ENCODE measurements at regions not wholly inside any gene's neighbourhood (a gene's known extent, or its start where the extent isn't known, plus 50 kb on each side); places are given as distances from the start of the nearest gene placed in this dataset.

- H3K4me3 Mint-ChIP-seq, result no peak overlapping the region
- 60% methylated on average over 1 of the region's 4 CpGs for WGBS (ENCODE audit: insufficient coverage)
- CTCF ChIA-PET, result no interaction called here
Observed at GRCh38 chr14:26097852-26098251, 500.0 kb downstream of the NOVA1 start.

DNA sequence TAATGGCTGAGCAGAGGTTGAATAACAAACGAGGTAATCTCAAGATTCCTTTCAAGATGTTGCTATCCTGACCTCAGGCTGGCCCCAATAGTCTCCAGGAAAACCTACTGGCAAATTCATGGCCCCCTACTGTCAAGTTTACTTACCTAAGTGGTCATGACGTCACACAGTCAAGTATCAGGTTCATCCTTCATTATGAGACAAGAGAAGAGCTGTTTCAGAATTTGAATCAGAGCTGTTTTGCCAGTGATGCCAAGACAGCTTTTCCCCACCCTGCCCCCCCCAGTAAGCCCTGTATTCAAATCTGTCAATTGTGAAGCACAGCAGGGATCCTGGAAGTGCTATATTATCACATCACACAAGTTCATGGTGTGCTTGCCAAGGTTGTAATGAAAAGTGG is 509.6 kb downstream of the NOVA1 start:
- 0% methylated on average over 1 of the region's 2 CpGs for WGBS (ENCODE audit: insufficient coverage)
- DNase-seq (no peak), ATAC-seq (replicated peaks in 1 of 4) (no peak)
- no peaks in the 10 kb centered on the region for H3K27me3 ChIP-seq (replicated peaks in 1 of 2; ENCODE audit: control insufficient read depth in 2 of 2, extremely low read depth in 1 of 2, insufficient read depth in 2 of 2, low read length in 1 of 2)
- H3K9me3 ChIP-seq, result no peaks in the 10 kb centered on the region
- H3K27me3 Mint-ChIP-seq, result no peaks in the 10 kb centered on the region
- ChIA-PET POLR2A (no interaction called here), CTCF (no interaction called here)
- no peaks in the 10 kb centered on the region for H3K4me1 ChIP-seq (ENCODE audit: control insufficient read depth in 1 of 2, extremely low read depth in 1 of 2, insufficient read depth in 2 of 2, low read length in 2 of 2)
- H3K36me3 ChIP-seq (ENCODE audit: control insufficient read depth in 2 of 2, extremely low read depth in 1 of 2, insufficient read depth in 1 of 2, low read length in 1 of 2), result no peaks in the 10 kb centered on the region
- H3K4me3 ChIP-seq (ENCODE audit: control insufficient read depth in 1 of 2, extremely low read depth in 1 of 2, low read length in 1 of 2), result no peak overlapping the region
- no peaks in the 10 kb centered on the region for H3K36me3 Mint-ChIP-seq
- H3K4me1 Mint-ChIP-seq, result no peaks in the 10 kb centered on the region
- no peak overlapping the region for H3K4me3 Mint-ChIP-seq
- no peak overlapping the region for H3K27ac ChIP-seq (ENCODE audit: low read length)
- peaks cover 9 to 30% (median 23%) of the 10 kb centered on the region in 3 donors for H3K9me3 Mint-ChIP-seq
- no peak overlapping the region for H3K27ac Mint-ChIP-seq

More at GRCh38 chr14:26097852-26098251, 500.0 kb downstream of the NOVA1 start:
- no peak overlapping the region for H3K4me3 ChIP-seq (ENCODE audit: control insufficient read depth in 1 of 2, extremely low read depth in 1 of 2, low read length in 1 of 2)
- DNase-seq, result no peak
- no peak for ATAC-seq (replicated peaks in 1 of 4)
- Mint-ChIP-seq H3K27ac (no peak overlapping the region), H3K36me3 (no peaks in the 10 kb centered on the region), H3K9me3 (peaks cover 13 to 33% (median 18%) of the 10 kb centered on the region in 3 donors), H3K4me1 (no peaks in the 10 kb centered on the region), H3K27me3 (no peaks in the 10 kb centered on the region)
- H3K4me1 ChIP-seq (ENCODE audit: control insufficient read depth in 1 of 2, extremely low read depth in 1 of 2, insufficient read depth in 2 of 2, low read length in 2 of 2), result no peaks in the 10 kb centered on the region
- no peak overlapping the region for H3K27ac ChIP-seq (ENCODE audit: low read length)
- H3K27me3 ChIP-seq (replicated peaks in 1 of 2; ENCODE audit: control insufficient read depth in 2 of 2, extremely low read depth in 1 of 2, insufficient read depth in 2 of 2, low read length in 1 of 2), result no peaks in the 10 kb centered on the region
- no peaks in the 10 kb centered on the region for H3K9me3 ChIP-seq
- POLR2A ChIA-PET, result no interaction called here
- H3K36me3 ChIP-seq (ENCODE audit: control insufficient read depth in 2 of 2, extremely low read depth in 1 of 2, insufficient read depth in 1 of 2, low read length in 1 of 2), result no peaks in the 10 kb centered on the region

- H3K27ac ChIP-seq (ENCODE audit: low read length), result no peak overlapping the region
- H3K9me3 ChIP-seq, result no peaks in the 10 kb centered on the region
- no peaks in the 10 kb centered on the region for H3K36me3 ChIP-seq (ENCODE audit: control insufficient read depth in 2 of 2, extremely low read depth in 1 of 2, insufficient read depth in 1 of 2, low read length in 1 of 2)
- ATAC-seq (replicated peaks in 1 of 4), result no peak
- CTCF ChIA-PET, result no interaction called here
- peaks cover 20 to 29% (median 20%) of the 10 kb centered on the region in 3 donors for H3K9me3 Mint-ChIP-seq
- WGBS (ENCODE audit: insufficient coverage), result 74% methylated on average over 5 of the region's 10 CpGs
- no peaks in the 10 kb centered on the region for H3K27me3 ChIP-seq (replicated peaks in 1 of 2; ENCODE audit: control insufficient read depth in 2 of 2, extremely low read depth in 1 of 2, insufficient read depth in 2 of 2, low read length in 1 of 2)
- H3K4me3 Mint-ChIP-seq, result no peak overlapping the region
- no peaks in the 10 kb centered on the region for H3K4me1 Mint-ChIP-seq
- H3K4me3 ChIP-seq (ENCODE audit: control insufficient read depth in 1 of 2, extremely low read depth in 1 of 2, low read length in 1 of 2), result no peak overlapping the region
- DNase-seq, result no peak
- no peaks in the 10 kb centered on the region for H3K27me3 Mint-ChIP-seq
- no peak overlapping the region for H3K27ac Mint-ChIP-seq
- no peaks in the 10 kb centered on the region for H3K36me3 Mint-ChIP-seq
- POLR2A ChIA-PET, result no interaction called here
- no peaks in the 10 kb centered on the region for H3K4me1 ChIP-seq (ENCODE audit: control insufficient read depth in 1 of 2, extremely low read depth in 1 of 2, insufficient read depth in 2 of 2, low read length in 2 of 2)
Observed at GRCh38 chr14:26081043-26081442, 516.8 kb downstream of the NOVA1 start.

DNA sequence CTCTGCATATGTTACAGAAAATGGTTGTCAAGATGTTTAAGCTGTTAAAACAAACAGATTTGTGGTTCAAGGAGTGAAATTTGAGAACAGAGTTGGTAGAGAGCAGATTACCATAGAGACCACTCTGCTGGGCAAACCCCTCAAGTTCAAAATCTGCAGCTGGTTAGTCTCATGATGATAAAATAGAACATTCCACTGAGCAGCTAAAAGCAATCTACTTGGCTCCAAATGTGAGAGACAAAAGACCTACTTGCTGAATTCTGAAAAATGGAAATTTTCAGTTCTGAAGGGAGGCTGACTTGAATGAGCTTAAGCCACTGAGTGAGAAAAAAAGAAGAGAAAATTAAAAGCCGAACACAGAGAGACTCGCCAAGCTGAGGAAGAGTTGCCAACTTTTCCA is 519.3 kb downstream of the NOVA1 start:
- no peaks in the 10 kb centered on the region for H3K36me3 ChIP-seq (ENCODE audit: control insufficient read depth in 2 of 2, extremely low read depth in 1 of 2, insufficient read depth in 1 of 2, low read length in 1 of 2)
- DNase-seq, result no peak
- CTCF ChIA-PET, result no interaction called here
- no peak overlapping the region for H3K27ac Mint-ChIP-seq
- no peaks in the 10 kb centered on the region for H3K27me3 ChIP-seq (replicated peaks in 1 of 2; ENCODE audit: control insufficient read depth in 2 of 2, extremely low read depth in 1 of 2, insufficient read depth in 2 of 2, low read length in 1 of 2)
- H3K36me3 Mint-ChIP-seq, result no peaks in the 10 kb centered on the region
- H3K4me3 ChIP-seq (ENCODE audit: control insufficient read depth in 1 of 2, extremely low read depth in 1 of 2, low read length in 1 of 2), result no peak overlapping the region
- no peak overlapping the region for H3K27ac ChIP-seq (ENCODE audit: low read length)
- peaks cover 15 to 32% (median 16%) of the 10 kb centered on the region in 3 donors for H3K9me3 Mint-ChIP-seq
- no peaks in the 10 kb centered on the region for H3K4me1 Mint-ChIP-seq
- ATAC-seq (replicated peaks in 1 of 4), result no peak
- no CpG with 5 or more reads among the region's 2 CpGs for WGBS (ENCODE audit: insufficient coverage)
- no peaks in the 10 kb centered on the region for H3K27me3 Mint-ChIP-seq
- H3K4me1 ChIP-seq (ENCODE audit: control insufficient read depth in 1 of 2, extremely low read depth in 1 of 2, insufficient read depth in 2 of 2, low read length in 2 of 2), result no peaks in the 10 kb centered on the region
- no peak overlapping the region for H3K4me3 Mint-ChIP-seq
- POLR2A ChIA-PET, result no interaction called here
- H3K9me3 ChIP-seq, result no peaks in the 10 kb centered on the region

DNA sequence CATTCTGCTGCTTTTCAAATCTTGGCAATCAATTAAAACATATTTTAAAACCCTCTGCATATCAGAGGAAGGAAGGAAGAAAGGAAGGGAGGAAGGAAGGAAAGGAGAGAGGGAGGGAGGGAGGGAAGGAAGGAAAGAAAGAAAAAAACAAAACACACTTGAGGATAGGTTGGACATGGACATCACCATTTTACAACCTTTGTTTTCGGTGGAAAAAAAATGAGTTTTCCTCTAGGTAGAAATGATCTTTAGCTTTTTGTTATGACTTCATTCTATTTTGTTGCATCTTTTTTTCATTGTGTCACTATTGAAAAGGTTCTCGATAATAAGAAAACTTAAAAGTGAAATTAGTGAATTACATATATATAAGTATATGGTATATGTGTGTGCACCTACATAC is 522.9 kb downstream of the NOVA1 start:
- H3K36me3 ChIP-seq (ENCODE audit: control insufficient read depth in 2 of 2, extremely low read depth in 1 of 2, insufficient read depth in 1 of 2, low read length in 1 of 2), result no peaks in the 10 kb centered on the region
- no CpG with 5 or more reads among the region's 2 CpGs for whole genome bisulfite sequencing (ENCODE audit: insufficient coverage)
- H3K27ac Mint-ChIP-seq, result no peak overlapping the region
- H3K9me3 Mint-ChIP-seq, result peaks cover 4 to 22% (median 10%) of the 10 kb centered on the region in 3 donors
- no peaks in the 10 kb centered on the region for H3K9me3 ChIP-seq
- ChIA-PET CTCF (no interaction called here), POLR2A (no interaction called here)
- H3K27me3 Mint-ChIP-seq, result no peaks in the 10 kb centered on the region
- H3K4me3 Mint-ChIP-seq, result no peak overlapping the region
- no peak for DNase-seq
- H3K27me3 ChIP-seq (replicated peaks in 1 of 2; ENCODE audit: control insufficient read depth in 2 of 2, extremely low read depth in 1 of 2, insufficient read depth in 2 of 2, low read length in 1 of 2), result no peaks in the 10 kb centered on the region
- H3K4me1 ChIP-seq (ENCODE audit: control insufficient read depth in 1 of 2, extremely low read depth in 1 of 2, insufficient read depth in 2 of 2, low read length in 2 of 2), result no peaks in the 10 kb centered on the region
- H3K4me1 Mint-ChIP-seq, result no peaks in the 10 kb centered on the region
- no peak overlapping the region for H3K4me3 ChIP-seq (ENCODE audit: control insufficient read depth in 1 of 2, extremely low read depth in 1 of 2, low read length in 1 of 2)
- H3K36me3 Mint-ChIP-seq, result no peaks in the 10 kb centered on the region
- no peak overlapping the region for H3K27ac ChIP-seq (ENCODE audit: low read length)
- no peak for ATAC-seq (replicated peaks in 1 of 4)

DNA sequence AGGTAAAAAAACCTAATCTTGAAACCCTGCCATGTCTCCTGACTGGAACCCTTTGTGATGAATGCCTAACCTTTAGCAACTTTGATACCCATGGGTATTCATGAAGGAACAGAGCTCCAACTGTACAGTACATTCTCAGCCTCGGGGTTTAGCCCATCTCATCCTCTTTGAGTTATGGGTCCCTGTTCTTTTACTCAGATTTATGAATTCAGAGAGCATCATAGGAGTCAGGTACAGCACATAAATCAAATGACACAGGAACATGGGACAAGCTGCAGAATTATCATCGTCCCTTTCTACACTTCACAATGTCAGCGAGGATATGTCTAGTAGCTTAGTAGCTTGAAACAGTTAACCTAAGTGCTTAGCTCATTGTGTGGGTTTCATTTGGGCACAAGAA is 527.4 kb downstream of the NOVA1 start:
- peaks cover 8 to 24% (median 18%) of the 10 kb centered on the region in 3 donors for H3K9me3 Mint-ChIP-seq
- H3K4me3 ChIP-seq (ENCODE audit: control insufficient read depth in 1 of 2, extremely low read depth in 1 of 2, low read length in 1 of 2), result no peak overlapping the region
- no peaks in the 10 kb centered on the region for H3K27me3 Mint-ChIP-seq
- no peaks in the 10 kb centered on the region for H3K4me1 ChIP-seq (ENCODE audit: control insufficient read depth in 1 of 2, extremely low read depth in 1 of 2, insufficient read depth in 2 of 2, low read length in 2 of 2)
- no peaks in the 10 kb centered on the region for H3K36me3 Mint-ChIP-seq
- H3K36me3 ChIP-seq (ENCODE audit: control insufficient read depth in 2 of 2, extremely low read depth in 1 of 2, insufficient read depth in 1 of 2, low read length in 1 of 2), result no peaks in the 10 kb centered on the region
- no peak overlapping the region for H3K27ac Mint-ChIP-seq
- 17% methylated on average over 1 of the region's 3 CpGs for WGBS (ENCODE audit: insufficient coverage)
- DNase-seq (no peak), ATAC-seq (replicated peaks in 1 of 4) (no peak)
- H3K4me1 Mint-ChIP-seq, result no peaks in the 10 kb centered on the region
- ChIA-PET POLR2A (no interaction called here), CTCF (no interaction called here)
- H3K27ac ChIP-seq (ENCODE audit: low read length), result no peak overlapping the region
- H3K9me3 ChIP-seq, result no peaks in the 10 kb centered on the region
- H3K4me3 Mint-ChIP-seq, result no peak overlapping the region
- no peaks in the 10 kb centered on the region for H3K27me3 ChIP-seq (replicated peaks in 1 of 2; ENCODE audit: control insufficient read depth in 2 of 2, extremely low read depth in 1 of 2, insufficient read depth in 2 of 2, low read length in 1 of 2)

DNA sequence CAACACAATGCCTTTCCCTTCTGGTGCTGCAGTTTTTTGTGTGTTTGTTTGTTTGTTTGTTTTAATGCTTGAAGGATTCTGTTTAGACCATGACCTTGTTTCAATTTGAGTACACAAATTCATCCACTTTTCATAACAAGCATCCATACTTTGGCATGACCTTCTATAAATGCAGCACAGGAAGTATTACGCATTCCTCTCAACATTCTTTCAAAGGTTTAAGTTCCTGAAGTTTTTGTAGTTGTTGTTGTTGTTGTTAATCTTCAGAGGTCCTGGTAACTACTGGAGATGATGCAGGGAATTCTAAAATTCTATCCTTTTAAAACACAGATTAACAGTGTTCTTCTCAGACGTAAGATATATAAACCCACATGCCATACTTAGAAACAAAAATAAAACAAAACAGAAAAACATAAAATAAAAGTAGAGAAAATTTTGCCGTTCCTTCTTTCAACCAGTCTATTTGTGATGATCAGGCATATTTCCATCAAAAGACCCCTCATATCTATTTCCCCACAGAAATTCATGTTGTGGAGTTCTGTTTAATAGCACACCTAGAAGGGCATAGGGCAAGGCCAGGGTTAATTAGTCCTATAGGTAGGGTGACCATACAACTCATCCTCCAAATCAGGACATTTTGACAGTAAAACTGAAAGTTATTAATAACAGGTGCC is 529.9 kb downstream of the NOVA1 start:
- H3K27me3 ChIP-seq (replicated peaks in 1 of 2; ENCODE audit: control insufficient read depth in 2 of 2, extremely low read depth in 1 of 2, insufficient read depth in 2 of 2, low read length in 1 of 2), result no peaks in the 10 kb centered on the region

More for the DNA sequence above, 529.9 kb downstream of the NOVA1 start:
- Mint-ChIP-seq H3K27me3 (no peaks in the 10 kb centered on the region), H3K4me3 (no peak overlapping the region), H3K4me1 (no peaks in the 10 kb centered on the region), H3K27ac (no peak overlapping the region), H3K36me3 (no peaks in the 10 kb centered on the region), H3K9me3 (peaks cover 8 to 15% (median 14%) of the 10 kb centered on the region in 3 donors)
- no peak overlapping the region for H3K27ac ChIP-seq (ENCODE audit: low read length)
- CTCF ChIA-PET, result no interaction called here
- no peaks in the 10 kb centered on the region for H3K9me3 ChIP-seq
- DNase-seq (no peak), ATAC-seq (replicated peaks in 1 of 4) (no peak)
- POLR2A ChIA-PET, result no interaction called here
- no CpG with 5 or more reads among the region's 3 CpGs for WGBS (ENCODE audit: insufficient coverage)
- no peaks in the 10 kb centered on the region for H3K36me3 ChIP-seq (ENCODE audit: control insufficient read depth in 2 of 2, extremely low read depth in 1 of 2, insufficient read depth in 1 of 2, low read length in 1 of 2)
- H3K4me1 ChIP-seq (ENCODE audit: control insufficient read depth in 1 of 2, extremely low read depth in 1 of 2, insufficient read depth in 2 of 2, low read length in 2 of 2), result no peaks in the 10 kb centered on the region
- H3K4me3 ChIP-seq (ENCODE audit: control insufficient read depth in 1 of 2, extremely low read depth in 1 of 2, low read length in 1 of 2), result no peak overlapping the region
